Pulmonary artery endothelial cell (primary cell): ENCODE measurements at regions not wholly inside any gene's neighbourhood (a gene's known extent, or its start where the extent isn't known, plus 50 kb on each side); places are given as distances from the start of the nearest gene placed in this dataset.
"Not testable (repeated sequence)": the region's sequence is repeated elsewhere in the genome, so short reads cannot be mapped to it uniquely, and the experiment has no call there.

Experiments
- DNase-seq: peaks from one replicate; pipeline ENCODE4 v3.0.0-alpha.2; 2011; ENCODE audit warnings: low read depth, low spot score

DNA sequence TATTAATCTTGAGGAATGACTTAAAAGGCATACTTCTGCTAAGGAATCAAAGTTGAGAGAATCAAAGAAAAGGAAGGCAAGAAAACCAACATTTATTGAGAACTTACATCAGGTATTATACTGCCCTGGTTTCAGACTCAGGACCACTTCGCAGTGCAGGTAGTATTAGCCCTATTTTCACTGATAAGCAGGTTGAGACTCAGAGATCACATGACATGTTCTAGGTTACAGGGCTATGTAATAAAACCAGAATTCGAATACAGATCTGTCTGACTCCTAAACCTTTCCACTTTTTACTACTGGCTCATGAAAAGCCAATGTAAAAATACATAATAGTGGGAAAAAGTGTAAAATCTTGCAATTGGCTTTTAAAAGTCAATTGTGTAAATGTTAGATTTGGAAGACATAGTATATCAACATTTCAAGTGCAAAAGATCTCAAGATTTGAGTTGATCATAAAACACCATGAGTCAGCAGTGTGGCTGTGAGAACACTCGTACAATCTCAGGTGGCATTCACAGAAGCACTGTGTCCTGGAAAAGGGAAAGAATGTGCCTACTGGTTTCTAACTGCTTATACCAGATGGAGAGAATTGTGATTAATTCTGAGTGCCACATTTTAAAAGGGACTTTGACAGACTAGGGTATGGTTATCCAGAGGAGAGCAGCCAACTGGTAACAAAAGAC, 195.8 kb upstream of the MKLN1 start:
- DNase-seq, result no peak

- no peak for DNase-seq
Measured at GRCh38 chr7:131139462-131139861, 188.2 kb upstream of the MKLN1 start.

DNA sequence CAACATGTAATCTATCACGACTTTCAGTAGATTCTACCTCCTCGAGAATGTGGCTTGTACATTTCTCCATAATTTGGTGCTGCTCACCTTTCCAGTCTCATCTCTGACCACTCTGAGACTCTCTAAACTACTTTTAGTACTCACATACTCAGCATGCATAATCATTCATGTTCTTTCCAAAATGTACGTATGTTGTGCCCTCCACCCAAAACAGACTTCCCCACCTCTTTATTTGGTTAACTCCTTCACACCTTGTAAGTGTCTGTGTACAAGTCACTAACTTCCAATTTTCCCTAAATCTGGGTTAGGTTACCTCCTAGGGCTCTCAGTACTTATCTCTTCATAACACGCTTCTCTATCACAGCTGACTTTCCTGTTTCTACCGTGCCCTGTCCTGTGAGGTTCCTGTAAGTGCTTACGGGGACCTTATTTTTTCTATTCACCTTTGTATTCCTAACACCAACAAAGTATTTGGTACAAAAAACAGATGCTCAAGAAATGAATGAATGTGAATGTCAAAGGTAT, 186.2 kb upstream of the MKLN1 start:
- no peak for DNase-seq

DNA sequence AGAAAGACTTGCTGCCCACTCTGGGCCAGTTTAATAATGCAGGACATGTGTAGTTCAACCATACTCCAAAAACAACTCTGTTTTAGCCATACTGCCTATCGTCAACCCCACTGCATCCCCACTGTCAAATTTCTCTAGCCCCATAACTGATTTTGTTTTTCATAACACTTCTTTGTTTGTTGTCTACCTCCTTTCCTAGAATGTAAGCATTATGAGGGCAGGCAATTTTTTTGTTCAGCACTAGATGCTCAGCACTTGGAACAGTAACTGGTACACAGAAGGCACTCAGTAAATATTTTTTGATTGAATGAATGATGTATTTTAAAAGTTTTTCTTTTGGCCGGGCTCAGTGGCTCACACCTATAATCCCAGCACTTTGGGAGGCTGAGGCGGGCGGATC, 183.8 kb upstream of the MKLN1 start:
- no peak for DNase-seq

- no peak for DNase-seq
Measured at GRCh38 chr7:131145026-131145425, 182.7 kb upstream of the MKLN1 start.

GRCh38 chr7:131145770-131146169, 181.9 kb upstream of the MKLN1 start:
- no peak for DNase-seq

- no peak for DNase-seq
Measured at GRCh38 chr7:131147604-131148003, 180.1 kb upstream of the MKLN1 start.

GRCh38 chr7:131148258-131148657, 179.4 kb upstream of the MKLN1 start:
- no peak for DNase-seq

GRCh38 chr7:131148708-131149428, 178.8 kb upstream of the MKLN1 start:
- DNase-seq, result no peak

DNA sequence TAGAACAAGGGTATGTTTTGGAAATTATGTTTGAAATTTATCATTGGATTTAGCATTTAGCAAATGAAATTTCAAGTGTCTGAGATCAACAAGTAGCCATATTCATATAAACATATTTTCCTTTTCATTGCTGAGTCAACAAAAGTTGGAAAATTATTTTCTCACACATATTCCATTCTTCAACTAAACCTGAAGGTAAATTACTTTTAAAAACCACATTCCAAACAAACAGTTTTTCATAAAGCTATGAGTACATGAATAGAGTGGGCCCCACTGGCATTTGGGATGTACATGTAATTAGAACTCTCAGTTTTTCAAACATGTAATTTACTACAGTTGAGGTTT, 178.3 kb upstream of the MKLN1 start:
- no peak for DNase-seq

GRCh38 chr7:131149840-131150239, 177.8 kb upstream of the MKLN1 start:
- no peak for DNase-seq

GRCh38 chr7:131151034-131151433, 176.6 kb upstream of the MKLN1 start:
- DNase-seq, result no peak

- DNase-seq, result no peak
Measured at GRCh38 chr7:131152766-131153165, 174.9 kb upstream of the MKLN1 start.

GRCh38 chr7:131154380-131154779, 173.3 kb upstream of the MKLN1 start:
- DNase-seq, result no peak

GRCh38 chr7:131157530-131158243, 170.0 kb upstream of the MKLN1 start:
- no peak for DNase-seq

DNA sequence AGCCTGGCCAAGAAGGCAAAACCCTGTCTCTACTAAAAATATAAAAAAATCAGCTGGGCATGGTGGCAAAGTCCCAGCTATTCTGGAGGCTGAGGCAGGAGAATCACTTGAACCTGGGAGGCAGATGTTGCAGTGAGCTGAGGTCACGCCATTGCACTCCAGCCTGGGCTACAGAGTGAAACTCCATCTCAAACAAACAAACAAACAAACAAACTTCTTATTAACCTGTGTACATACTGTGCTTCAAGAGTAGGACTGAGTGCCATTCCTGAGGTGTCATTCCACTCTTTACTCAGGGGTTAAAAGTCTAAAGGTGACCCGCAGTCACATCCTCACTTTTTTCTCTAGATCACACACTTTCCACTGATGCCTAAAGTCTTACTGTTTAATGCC, 169.4 kb upstream of the MKLN1 start:
- not testable (repeated sequence) for DNase-seq

DNA sequence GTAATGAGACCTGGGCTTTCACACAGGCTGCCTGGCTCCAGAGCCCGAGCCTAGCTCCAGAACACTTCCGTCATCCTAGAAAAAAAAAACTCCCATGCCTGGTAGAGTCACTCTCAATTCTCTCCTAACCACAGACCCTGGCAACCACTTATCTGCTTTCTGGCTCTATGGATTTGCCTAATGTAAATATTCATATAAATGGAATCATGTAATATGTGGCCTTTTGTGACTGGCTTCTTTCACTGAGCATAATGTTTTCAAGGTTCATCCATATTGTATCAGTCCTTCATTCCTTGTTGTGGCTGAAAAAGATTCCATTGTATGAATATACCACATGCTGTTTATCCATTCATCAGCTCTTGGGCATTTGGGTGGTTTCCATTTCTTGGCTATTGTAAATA, 167.7 kb upstream of the MKLN1 start:
- DNase-seq, result no peak

DNA sequence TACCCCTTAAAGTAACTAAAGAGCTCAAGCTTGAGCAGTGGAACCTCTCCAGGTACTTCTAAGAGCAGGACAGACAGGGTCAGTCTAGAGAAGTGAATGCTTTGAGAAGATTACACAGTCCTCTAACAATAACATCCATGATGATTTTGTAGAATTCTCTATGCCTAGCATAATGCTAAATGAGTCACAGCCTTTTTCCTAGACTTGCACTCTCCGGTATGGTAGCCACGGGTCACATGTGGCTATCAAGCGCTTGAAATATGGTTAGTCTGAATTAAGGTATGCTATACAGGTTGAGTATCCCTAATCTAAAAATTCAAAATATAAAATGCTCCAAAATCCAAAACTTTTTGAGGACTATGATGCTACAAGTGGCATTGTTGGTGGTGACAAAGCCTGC, 166.6 kb upstream of the MKLN1 start:
- DNase-seq, result no peak

DNA sequence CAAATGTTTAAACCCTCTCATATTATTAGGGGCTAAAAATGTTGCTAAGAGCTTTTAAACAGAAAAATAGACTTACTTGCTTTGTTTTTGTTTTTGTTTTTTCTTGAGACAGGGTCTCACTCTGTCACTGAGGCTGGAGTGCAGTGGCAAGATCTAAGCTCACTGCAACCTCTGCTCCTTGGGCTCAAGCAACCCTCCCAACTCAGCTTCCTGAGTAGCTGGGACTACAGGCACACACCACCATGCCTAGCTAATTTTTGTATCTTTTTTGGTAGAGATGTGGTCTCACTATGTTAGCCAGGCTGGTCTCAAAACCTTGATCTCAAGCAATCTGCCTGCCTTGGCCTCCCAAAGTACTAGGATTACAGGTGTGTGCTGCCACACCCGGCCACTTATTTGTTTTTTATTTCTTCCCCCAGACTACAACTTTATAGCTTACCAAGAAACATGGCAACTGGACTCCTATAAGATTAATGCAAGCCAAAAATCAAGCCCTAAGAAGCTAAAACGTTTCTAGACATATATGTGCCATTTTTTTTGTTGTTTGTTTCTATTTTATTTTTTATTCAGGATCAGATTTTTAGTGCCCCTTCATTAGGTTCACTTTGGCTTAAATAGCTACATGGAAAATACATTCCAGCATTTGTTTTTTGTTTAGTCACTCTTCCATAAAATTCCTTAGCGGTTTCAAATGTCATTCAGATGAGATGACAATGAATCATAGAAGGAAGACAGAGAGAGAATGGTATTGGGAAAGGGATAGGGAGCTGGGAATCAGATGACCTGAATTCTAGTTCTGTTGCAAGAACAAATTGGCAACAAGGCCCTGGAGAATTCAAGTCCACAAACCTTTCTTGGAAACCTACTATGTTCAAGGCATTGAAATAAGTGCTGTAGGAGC, 163.4 kb upstream of the MKLN1 start:
- no peak for DNase-seq

DNA sequence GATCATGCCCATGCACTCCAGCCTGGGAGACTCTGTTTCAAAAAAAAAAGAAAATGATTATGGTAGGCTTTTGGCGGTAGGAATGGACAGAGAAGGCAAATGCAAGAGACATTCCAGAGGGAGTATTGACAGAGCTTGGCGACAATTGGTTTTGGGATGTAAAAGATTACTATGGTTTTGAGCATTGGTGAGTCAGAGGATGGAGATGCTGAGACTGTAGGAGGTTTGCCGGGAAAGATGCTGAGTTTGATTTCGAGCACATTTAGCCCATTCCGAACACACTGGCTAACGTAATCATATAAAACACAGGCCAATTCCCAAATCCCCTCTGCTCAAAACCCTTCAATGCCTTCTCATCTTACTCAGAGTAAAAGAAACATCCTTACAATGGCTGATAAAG, 161.6 kb upstream of the MKLN1 start:
- no peak for DNase-seq

GRCh38 chr7:131170440-131171271, 157.0 kb upstream of the MKLN1 start:
- DNase-seq, result no peak
